ENCODE measurements at regions not wholly inside any gene's neighbourhood (a gene's known extent, or its start where the extent isn't known, plus 50 kb on each side); places are given as distances from the start of the nearest gene placed in this dataset.
"Not testable (repeated sequence)": the region's sequence is repeated elsewhere in the genome, so short reads cannot be mapped to it uniquely, and the experiment has no call there.

GRCh38 chr7:16961641-16962040 lies 79.9 kb upstream of the AGR3 start:
- H3F3A ChIP-seq (ENCODE audit: insufficient read depth): no peaks in the 10 kb centered on the region
- H3K9me3 ChIP-seq (ENCODE audit: insufficient read depth, low read length): no peaks in the 10 kb centered on the region
- no peak overlapping the region for H3K27ac ChIP-seq (ENCODE audit: low read depth, low read length)
- no peaks in the 10 kb centered on the region for H3K36me3 ChIP-seq (ENCODE audit: low read length)
- H3K9ac ChIP-seq (ENCODE audit: low read length): no peak overlapping the region
- no peak overlapping the region for H3K4me2 ChIP-seq (ENCODE audit: low read depth, low read length, poor library complexity, severe bottlenecking)
- no peak overlapping the region for H3K4me3 ChIP-seq (ENCODE audit: insufficient read depth, low read length, poor library complexity, severe bottlenecking)
- H3K79me2 ChIP-seq (ENCODE audit: insufficient read depth, low read length): no peaks in the 10 kb centered on the region
- H3K27me3 ChIP-seq (ENCODE audit: low read length): no peaks in the 10 kb centered on the region; the same call in 1 of the 2 replicates
- TF ChIP-seq EZH2phosphoT487 (conservative IDR thresholded peaks at IDR 0.05; ENCODE audit: low read length) (no peak), CTCF (IDR thresholded peaks at IDR 0.05; ENCODE audit: insufficient read depth, low read length, poor library complexity, severe bottlenecking) (no peak)
- H2AFZ ChIP-seq (ENCODE audit: low read depth, low read length, severe bottlenecking): no peak overlapping the region
- no peaks in the 10 kb centered on the region for H3K9me2 ChIP-seq (replicated peaks; ENCODE audit: insufficient read depth, low read length)
- no peaks in the 10 kb centered on the region for H4K20me1 ChIP-seq (ENCODE audit: low read depth, low read length)

- no peaks in the 10 kb centered on the region for H3K9me3 ChIP-seq (ENCODE audit: insufficient read depth, low read length)
- no peak overlapping the region for H3K9ac ChIP-seq (ENCODE audit: low read length)
- no peaks in the 10 kb centered on the region for H3K79me2 ChIP-seq (ENCODE audit: insufficient read depth, low read length)
- no peak overlapping the region for H3K4me3 ChIP-seq (ENCODE audit: insufficient read depth, low read length, poor library complexity, severe bottlenecking)
- no peaks in the 10 kb centered on the region; the same call in 1 of the 2 replicates for H3K27me3 ChIP-seq (ENCODE audit: low read length)
- no peak for TF ChIP-seq CTCF (IDR thresholded peaks at IDR 0.05; ENCODE audit: insufficient read depth, low read length, poor library complexity, severe bottlenecking)
- no peak for TF ChIP-seq EZH2phosphoT487 (conservative IDR thresholded peaks at IDR 0.05; ENCODE audit: low read length)
- no peak overlapping the region for H3K4me2 ChIP-seq (ENCODE audit: low read depth, low read length, poor library complexity, severe bottlenecking)
- H3F3A ChIP-seq (ENCODE audit: insufficient read depth): no peaks in the 10 kb centered on the region
- no peaks in the 10 kb centered on the region for H3K9me2 ChIP-seq (replicated peaks; ENCODE audit: insufficient read depth, low read length)
- H2AFZ ChIP-seq (ENCODE audit: low read depth, low read length, severe bottlenecking): no peak overlapping the region
- no peak overlapping the region for H3K27ac ChIP-seq (ENCODE audit: low read depth, low read length)
- H4K20me1 ChIP-seq (ENCODE audit: low read depth, low read length): no peaks in the 10 kb centered on the region
- no peaks in the 10 kb centered on the region for H3K36me3 ChIP-seq (ENCODE audit: low read length)
These were observed 81.3 kb upstream of the AGR3 start for GRCh38 chr7:16963044-16963443.

- not testable (repeated sequence) for H2AFZ ChIP-seq (ENCODE audit: low read depth, low read length, severe bottlenecking); H3K9me2 ChIP-seq (replicated peaks; ENCODE audit: insufficient read depth, low read length); H3K4me2 ChIP-seq (ENCODE audit: low read depth, low read length, poor library complexity, severe bottlenecking); H3K9me3 ChIP-seq (ENCODE audit: insufficient read depth, low read length); H3F3A ChIP-seq (ENCODE audit: insufficient read depth); H3K36me3 ChIP-seq (ENCODE audit: low read length); H4K20me1 ChIP-seq (ENCODE audit: low read depth, low read length); H3K27ac ChIP-seq (ENCODE audit: low read depth, low read length); H3K9ac ChIP-seq (ENCODE audit: low read length); H3K27me3 ChIP-seq (ENCODE audit: low read length); H3K4me3 ChIP-seq (ENCODE audit: insufficient read depth, low read length, poor library complexity, severe bottlenecking); H3K79me2 ChIP-seq (ENCODE audit: insufficient read depth, low read length)
These were observed 83.9 kb upstream of the AGR3 start for GRCh38 chr7:16965697-16966096.

GRCh38 chr7:16967300-16967811 lies 85.6 kb upstream of the AGR3 start:
- H3K79me2 ChIP-seq (ENCODE audit: insufficient read depth, low read length): no peaks in the 10 kb centered on the region
- no peaks in the 10 kb centered on the region for H3F3A ChIP-seq (ENCODE audit: insufficient read depth)
- H3K9ac ChIP-seq (ENCODE audit: low read length): no peak overlapping the region
- no peaks in the 10 kb centered on the region for H3K27me3 ChIP-seq (ENCODE audit: low read length)
- no peaks in the 10 kb centered on the region for H3K9me3 ChIP-seq (ENCODE audit: insufficient read depth, low read length)
- H3K36me3 ChIP-seq (ENCODE audit: low read length): no peaks in the 10 kb centered on the region
- H3K4me2 ChIP-seq (ENCODE audit: low read depth, low read length, poor library complexity, severe bottlenecking): no peak overlapping the region
- no peak overlapping the region for H3K27ac ChIP-seq (ENCODE audit: low read depth, low read length)
- H4K20me1 ChIP-seq (ENCODE audit: low read depth, low read length): no peaks in the 10 kb centered on the region
- no peak overlapping the region for H2AFZ ChIP-seq (ENCODE audit: low read depth, low read length, severe bottlenecking)
- no peaks in the 10 kb centered on the region for H3K9me2 ChIP-seq (replicated peaks; ENCODE audit: insufficient read depth, low read length)
- H3K4me3 ChIP-seq (ENCODE audit: insufficient read depth, low read length, poor library complexity, severe bottlenecking): no peak overlapping the region
- TF ChIP-seq CTCF (IDR thresholded peaks at IDR 0.05; ENCODE audit: insufficient read depth, low read length, poor library complexity, severe bottlenecking) (no peak), EZH2phosphoT487 (conservative IDR thresholded peaks at IDR 0.05; ENCODE audit: low read length) (no peak)
